HG03280 (cell line): ENCODE measurements at regions not wholly inside any gene's neighbourhood (a gene's known extent, or its start where the extent isn't known, plus 50 kb on each side); places are given as distances from the start of the nearest gene placed in this dataset.
"Not testable (repeated sequence)": the region's sequence is repeated elsewhere in the genome, so short reads cannot be mapped to it uniquely, and the experiment has no call there.

Experiments used
- ATAC-seq: cut with Tn5 transposase; IDR thresholded peaks from one replicate; pipeline ENCODE4 v1.9.1; 2021; ENCODE audit warnings: mild to moderate bottlenecking, moderate library complexity; ENCODE audit not compliant: unreplicated experiment

DNA sequence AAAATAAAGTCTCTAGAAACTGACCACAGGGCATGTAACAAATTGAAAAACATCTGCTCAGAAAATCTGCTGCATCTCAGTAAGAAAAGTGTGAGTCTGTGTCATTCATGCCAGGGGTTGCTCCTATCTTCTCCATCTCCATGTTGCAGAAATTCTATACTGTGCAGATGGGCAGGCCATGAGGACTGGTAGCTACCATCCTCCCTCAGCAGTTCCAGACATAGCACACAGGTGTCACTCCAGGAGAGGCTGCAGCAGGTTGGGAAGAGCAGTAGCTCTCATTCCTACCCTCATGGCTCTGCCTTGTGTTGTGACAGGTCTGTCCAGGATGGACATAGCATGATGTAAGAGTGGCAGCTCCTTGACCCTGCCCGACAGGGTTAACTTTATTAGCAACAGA is 173.4 kb downstream of the NDUFS4 start:
- ATAC-seq, result no peak

DNA sequence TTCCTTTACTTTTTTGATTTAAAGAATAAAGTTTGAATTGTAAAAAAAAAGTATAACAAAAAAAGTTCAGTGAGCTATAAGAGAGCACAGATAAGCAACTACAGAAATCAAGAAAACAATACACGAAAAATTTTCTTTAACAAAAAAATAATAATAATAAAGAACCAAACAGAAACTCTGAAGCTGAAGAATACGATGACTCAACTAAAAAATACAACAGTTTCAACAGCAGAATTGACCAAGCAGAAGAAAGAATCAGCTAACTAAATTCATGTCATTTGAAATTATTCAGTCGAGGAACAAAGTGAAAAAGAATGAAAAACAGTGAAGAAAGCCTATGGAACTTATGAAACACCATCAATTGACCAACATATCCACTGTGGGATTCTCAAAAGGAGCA is 177.7 kb downstream of the NDUFS4 start:
- ATAC-seq, result no peak

DNA sequence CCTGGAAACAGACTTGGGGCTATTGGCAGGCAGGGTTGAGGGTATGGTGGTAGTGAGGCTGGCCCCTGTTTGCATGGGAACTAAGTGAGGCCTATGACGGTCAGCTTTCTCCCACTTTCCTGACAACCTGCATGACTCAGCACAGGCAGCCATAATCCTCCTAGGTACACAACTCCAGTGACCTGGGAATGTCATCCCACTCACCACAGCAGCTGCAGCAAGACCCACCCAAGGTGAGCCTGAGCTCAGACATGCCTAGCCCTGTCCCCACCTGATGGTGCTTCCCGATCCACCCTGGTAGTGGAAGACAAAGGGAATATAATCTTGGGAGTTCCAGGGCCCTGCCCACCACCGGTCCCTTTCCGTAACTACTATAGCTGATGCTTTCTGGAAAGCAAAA is 178.7 kb downstream of the NDUFS4 start:
- no peak for ATAC-seq

DNA sequence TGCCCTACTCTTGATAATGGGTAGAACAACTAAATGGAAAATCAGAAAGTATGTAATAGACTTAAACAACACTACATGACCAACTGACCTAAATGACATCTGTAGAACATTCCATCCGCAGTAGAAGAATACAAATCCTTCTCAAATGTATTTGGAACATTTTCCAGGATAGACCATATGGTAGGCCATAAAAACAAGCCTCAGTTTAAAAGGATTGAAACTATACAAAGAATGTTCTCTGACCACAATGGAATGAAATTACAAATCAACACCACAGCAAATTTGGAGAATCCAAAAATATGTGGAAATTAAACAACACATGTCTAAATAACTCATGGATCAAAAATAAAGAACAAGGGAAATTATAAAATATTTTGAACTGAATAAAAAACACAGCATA is 189.2 kb downstream of the NDUFS4 start:
- ATAC-seq, result no peak

DNA sequence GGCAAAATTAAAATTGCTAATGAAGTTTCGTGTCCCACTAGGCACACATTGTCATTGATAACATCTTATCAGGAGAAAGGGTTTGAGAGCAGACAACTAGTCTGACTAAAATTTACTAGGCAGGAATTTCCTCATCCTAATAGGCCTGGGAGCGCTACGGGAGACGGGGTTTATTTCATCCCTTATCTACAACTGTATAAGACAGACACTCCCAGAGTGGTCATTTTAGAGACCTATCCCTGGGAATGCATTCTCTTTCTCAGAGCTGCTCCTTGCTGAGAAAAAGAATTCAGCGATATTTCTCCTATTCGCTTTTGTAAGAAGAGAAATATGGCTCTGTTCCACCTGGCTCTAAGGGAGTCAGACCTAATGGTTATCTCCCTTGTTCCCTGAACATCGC is 191.8 kb downstream of the NDUFS4 start:
- ATAC-seq, result not testable (repeated sequence)

DNA sequence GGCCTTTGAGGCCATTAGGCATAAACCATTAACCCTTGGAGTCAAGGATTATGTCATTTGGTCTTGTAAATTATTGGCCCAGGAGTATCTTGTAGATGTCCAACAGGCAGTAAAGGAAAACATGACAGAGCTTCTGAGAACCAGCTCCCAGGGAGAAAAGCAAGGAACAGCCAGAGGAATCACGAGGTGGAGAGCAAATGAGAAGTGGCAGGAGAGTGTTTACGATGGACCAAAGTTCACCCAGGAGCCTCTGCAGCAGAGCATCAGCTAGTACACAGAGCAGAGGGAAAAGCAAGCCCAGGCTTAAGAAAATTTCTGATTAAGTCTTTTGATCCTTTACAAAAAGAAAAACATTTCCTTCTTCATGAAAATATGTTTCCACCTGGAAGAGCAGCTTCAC is 206.2 kb downstream of the NDUFS4 start:
- no peak for ATAC-seq

DNA sequence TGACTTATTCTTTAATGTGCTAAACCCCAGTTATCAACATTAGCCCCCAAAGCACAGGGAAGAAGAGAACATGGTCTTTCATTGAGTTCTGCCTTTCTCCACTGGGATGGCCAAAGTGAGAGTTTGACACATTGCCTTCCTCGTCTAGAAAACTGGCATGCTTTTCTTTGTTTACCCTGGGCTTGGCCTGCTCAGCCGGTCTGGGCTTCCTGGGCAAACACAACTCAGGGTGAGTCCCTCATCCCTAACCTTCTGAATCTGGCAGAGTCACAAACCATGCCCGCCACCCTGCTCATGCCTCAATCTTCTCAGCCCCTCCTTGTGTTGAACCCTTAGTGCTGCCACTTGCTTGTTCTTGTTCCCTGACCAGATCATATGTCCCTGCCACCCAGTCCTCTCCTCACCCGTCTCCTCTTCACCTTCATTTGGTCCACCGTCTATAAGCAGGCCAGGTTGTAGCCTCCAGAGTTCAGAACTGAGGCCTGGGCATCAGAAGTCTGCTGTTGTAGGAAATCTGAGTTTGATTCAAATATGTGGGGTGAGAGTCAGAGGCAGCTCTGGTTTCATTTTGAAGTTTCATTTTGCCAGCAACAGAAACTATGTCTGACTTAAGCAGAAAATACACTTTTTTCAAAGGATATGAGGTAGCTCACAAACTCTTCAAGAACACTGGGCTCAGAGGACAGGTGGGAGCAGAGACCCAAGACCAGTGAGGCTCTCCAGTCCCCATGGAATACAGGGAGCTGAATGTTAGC is 217.6 kb downstream of the NDUFS4 start:
- ATAC-seq, result peak; percentile 73

DNA sequence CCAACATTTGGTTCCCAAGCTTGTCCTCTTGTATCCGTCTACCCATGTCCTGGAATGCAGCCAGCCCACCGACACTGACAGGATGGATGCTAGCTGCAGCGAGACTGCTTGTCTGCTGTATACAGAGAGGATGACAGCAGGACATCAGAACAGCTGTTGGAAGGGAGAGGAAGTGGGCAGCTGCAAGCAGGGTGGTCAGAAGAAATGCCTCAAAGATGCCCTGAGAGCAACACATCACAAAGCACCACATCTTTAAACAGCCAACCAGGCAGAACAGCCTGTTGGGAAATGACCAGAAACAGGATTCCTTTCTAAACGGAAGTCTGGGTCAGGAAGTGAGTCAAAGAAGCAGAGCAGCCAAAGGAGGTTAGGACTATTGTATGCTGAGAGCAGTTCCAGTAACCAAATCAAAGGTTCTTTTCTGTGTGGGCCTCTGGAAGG is 219.1 kb downstream of the NDUFS4 start:
- ATAC-seq, result peak; percentile 61

DNA sequence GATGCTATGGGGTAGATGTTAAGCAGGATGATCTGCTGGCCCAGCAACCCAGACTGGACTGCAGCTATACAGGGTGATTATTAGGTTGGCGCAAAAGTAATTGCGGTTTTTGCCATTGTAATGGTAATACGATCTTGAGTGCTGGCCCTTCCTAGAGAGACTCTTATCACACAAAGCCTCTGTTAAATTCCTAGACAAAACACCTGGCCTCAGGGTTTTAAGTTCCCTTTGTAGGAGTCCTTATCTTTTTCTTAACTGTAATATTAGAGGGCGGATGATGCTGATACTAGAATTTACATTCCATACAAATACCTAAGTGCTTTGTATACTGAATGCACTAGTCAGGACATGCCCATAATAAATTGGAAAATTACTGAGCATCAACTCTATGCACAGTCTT is 222.2 kb downstream of the NDUFS4 start:
- ATAC-seq, result no peak

DNA sequence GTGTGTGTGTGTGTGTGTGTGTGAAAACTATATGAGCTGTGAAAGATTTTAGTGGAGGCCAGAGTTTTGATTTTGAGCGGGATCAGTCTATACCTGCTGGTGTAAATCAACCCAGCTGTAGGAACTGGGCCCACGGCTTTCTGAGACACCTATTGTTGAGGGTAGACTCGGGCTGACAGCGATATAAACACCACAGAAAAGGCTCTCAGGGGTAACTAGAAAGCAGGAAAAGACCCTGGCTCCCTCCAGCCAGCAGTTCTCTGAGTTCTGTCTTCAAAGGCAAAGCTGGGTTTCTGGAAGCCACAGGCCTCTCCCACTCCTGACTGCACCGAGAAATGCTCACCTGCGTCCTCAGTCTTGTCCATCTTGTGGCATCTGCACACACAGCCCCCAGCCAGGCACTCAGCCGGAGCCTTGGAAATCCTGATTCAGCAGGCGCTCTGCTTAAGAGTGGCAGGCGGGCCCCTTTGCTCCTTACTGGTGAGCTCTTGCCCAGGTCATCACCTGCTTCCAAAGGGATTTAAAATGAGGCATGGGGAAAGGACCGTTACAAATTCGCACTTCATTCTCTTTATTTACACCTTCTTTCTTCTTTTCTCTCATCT is 223.3 kb downstream of the NDUFS4 start:
- no peak for ATAC-seq

DNA sequence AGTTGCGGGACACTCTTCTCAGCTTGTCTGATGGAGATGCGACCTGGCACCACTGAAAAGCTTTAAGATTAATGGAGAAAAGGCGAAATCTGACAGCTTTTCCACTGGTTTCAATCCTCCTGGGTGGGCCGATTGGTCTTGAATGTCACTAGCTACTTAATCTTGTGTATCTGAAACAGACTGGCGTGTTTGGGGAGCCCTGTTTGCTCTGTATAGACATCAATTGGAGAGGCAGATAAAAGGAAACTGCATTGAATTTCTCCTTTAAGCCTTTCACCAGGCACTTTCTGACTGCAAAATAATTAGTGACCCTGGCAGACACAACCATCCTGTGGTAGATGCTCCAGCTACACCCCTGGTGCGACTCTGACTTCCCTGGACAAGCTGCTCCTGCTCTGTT is 224.2 kb downstream of the NDUFS4 start:
- ATAC-seq, result no peak

DNA sequence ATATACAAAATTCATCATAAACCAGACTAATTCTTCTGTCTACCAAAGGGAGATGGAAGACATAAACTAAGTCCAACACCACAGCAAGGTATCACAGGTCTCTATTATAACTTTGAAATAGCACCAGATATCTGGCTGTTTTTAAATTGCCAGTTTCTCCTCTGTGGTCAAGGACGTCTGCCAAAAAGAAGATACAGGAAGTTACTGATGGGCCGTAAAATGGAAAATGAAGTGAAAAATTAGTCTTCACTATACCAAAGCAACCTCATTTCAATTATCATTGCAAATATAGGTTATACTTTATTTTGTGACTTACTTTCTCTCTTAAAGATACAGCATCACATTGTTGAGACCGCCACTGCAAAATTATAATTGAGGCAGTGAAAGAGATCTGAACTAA is 225.5 kb downstream of the NDUFS4 start:
- no peak for ATAC-seq

DNA sequence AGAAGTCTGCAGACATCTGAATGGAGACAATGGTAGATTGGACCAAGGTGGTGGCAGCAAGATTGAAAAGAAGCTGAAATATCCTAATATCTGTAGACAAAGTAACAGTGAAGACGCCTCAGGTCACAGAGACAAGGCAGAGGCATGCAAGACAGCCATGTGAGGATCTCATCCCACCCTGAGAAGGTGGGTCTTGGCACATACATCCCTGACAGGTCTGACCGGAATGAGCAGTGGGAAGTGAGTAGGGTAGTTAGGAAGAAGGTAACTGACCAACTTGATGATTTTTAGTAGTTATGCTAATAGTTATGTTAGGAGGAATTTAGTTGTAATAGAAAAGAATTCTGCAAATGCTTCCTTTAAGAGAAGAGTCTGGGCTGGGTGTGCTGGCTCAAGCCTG is 229.6 kb downstream of the NDUFS4 start:
- ATAC-seq, result no peak

DNA sequence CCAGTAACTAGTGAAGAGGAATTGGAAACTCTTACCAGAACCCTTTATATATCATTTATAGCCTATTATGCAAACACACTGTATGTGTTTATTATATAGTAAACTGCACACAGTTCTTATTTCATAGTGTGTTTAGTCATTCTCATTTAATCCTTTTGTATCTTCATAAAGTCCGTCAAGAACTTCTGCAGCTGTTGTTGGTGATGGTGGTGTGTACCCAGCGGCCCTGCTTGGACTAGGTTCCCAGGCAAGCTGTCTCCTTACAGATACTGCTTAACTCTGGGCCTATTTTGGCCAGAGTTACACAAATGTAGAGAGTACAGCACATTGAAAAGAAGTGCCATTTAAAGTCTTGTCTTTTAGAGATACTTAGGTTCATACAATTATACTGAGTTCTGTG is 231.9 kb downstream of the NDUFS4 start:
- no peak for ATAC-seq

DNA sequence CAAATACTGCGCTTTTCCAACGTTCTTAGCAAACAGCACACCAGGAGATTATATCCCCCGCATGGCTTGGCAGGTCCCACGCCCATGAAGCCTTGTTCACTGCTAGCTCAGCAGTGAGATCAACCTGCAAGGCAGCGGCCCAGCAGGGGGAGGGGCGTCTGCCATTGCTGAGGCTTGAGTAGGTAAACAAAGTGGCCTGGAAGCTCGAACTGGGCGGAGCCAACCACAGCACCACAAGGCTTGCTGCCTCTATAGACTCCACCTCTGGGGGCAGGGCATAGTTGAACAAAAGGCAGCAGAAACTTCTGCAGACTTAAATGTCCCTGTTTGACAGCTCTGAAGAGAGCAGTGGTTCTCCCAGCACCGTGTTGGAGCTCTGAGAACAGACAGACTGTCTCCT is 239.2 kb downstream of the NDUFS4 start:
- ATAC-seq, result not testable (repeated sequence)

DNA sequence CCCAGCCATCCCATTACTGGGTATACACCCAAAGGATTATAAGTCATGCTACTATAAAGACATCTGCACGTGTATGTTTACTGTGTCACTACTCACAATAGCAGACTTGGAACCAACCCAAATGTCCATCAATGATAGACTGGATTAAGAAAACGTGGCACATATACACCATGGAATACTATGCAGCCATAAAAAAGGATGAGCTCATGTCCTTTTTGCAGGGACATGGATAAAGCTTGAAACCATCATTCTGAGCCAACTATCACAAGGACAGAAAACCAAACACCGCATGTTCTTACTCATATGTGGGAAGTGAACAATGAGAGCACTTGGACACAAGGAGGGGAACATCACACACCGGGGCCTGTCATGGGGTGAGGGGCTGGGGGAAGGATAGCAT is 248.0 kb downstream of the NDUFS4 start:
- ATAC-seq, result not testable (repeated sequence)

DNA sequence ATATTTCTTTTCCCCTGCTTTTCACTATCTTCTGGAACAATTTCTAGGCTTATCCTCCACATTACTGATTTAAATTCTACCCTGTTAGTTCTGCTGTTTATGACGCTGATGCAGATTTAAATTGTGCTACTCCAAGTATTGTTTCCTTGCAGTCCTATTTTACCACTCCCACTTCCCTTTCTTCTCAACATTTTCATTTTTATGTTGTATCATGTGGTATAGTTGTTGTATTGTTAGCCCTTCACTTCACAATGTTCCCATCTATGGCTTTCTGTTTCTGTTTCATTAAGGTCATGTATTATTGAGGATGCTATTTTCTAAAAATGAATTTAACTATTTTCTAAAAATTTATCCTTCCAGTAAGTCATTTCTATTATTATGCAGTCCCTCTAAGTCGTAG is 254.4 kb downstream of the NDUFS4 start:
- ATAC-seq, result peak; percentile 54

DNA sequence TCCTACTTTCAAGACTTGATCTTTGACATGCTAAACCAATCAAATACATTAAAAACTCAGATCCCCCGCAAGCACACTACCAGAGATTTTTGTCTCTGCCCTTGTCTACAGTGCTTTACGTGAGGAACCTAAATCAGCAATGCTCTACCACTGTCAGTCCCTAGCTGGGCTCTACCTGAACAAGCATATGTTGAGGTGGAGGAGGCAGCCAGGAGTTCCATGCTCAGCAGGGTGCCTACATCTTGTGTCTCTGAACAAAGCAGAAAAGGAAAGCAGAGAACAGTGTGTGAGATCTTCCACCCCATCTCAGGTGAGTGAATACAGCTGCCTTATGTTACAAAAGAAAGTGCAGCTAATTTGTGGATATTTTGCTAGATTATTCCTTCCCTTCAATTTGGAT is 255.0 kb downstream of the NDUFS4 start:
- no peak for ATAC-seq

DNA sequence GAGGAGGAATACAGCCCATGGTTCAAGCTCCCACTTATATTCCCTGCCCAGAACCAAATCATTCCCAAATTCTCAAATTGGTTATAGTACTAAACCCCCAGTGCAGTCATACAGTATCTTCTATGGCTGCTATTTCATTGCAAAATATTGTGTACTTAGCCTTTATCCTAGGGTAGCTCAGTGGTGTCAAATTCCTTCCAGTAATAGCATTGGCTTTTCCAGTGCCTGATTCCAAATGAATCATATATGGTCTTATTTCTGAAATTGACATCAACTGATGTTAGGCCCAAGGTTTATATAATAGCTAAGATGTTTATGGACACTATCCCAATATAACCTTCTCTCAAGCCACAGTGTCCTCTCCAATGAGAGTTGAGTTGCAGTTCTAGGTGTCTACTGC is 256.7 kb downstream of the NDUFS4 start:
- ATAC-seq, result no peak

DNA sequence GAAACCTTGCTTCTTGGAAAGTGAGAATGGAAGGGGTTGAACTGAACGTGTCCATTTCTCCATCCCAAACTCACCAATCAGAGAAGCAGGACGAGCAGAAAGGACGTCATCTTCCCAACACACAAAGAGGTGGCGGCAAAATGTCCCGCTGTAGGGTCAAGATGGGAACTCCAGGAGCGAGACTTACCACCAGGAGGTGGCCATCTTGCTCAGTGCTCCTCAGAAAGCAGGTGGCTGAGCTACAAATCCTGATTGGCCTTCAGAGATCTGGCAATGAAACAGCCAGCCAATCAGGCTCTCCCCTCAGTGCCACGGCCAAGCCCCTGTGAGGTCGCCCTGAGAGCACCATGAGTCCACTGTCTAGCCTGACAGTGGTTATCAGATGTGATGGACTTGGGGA is 259.0 kb downstream of the NDUFS4 start:
- ATAC-seq, result no peak

DNA sequence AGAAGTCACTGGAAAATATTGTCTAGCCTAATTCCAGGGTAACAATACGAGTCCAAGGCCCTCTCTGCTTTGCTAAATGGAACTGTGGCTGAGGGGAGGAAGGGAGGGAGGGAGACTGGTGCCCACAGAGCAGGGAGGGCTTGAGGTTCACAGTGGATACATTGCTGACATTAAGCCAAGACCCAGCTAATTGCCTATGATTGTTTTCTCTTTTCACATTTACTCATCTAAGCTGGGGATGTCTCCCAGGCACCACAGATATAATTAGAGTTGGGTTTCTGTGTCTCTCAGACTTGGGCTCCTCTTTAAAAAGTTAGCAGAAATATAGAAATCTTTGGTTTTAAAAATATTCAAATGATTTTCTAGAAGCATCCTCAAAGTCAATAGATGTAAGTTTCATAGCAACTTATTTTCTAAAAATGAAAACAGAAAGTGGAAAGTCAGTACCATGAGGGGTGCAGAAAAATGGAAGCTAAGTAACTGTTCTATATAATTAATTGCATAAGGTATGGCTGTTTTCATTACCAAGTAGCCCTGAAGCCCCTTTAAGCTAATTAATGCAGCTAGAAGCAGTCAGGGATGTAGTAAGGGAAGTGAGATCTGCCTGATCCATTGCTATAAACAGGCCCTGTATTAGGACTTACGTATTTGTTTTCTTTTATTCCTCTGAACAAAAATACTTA is 259.8 kb downstream of the NDUFS4 start:
- peak; percentile 41 for ATAC-seq

DNA sequence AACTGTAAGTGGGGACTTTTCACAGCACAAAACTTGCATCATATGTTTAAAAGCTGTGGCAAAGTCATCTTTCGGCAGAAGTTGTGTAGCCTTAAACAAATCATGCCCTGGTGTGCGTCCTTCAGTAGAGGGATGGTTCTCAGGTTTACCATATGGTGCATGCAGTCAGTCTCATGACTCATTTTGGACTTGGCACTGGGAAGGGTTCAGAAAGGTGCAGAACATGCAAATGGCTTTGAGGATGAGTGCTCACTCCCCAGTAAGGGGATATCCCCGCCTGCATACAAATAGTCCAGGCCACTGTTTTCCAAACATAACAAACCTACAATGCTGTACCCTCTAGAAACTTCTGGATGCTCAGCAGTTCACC is 260.3 kb downstream of the NDUFS4 start:
- peak; percentile 90 for ATAC-seq
